ENCODE measurements at regions not wholly inside any gene's neighbourhood (a gene's known extent, or its start where the extent isn't known, plus 50 kb on each side); places are given as distances from the start of the nearest gene placed in this dataset.

DNA sequence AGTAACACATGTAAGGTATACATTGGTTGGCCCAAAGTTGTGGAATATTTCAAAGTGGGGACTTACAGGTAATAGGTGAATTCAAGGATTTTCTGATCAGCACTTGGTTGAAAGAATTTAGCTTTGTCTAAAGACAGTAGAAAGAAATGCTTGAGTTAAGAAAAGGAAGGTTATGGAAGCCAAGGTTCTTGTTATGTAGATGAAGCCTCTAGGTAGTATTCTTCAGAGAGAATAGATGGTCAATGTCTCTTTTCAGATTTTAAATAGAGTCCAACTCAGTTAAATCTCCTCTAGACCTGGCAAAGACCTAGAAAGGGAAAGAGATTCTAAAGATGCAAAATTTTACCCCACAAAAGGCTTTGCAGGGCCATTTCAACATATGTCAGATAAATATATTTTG lies 157.4 kb downstream of the ANKRD30B start:
- Histone ChIP-seq H3K9me3 (ENCODE audit: insufficient read depth, low read length) (no peaks in the 10 kb centered on the region), H2AFZ (ENCODE audit: low read depth, low read length, severe bottlenecking) (no peak overlapping the region), H3K9me2 (replicated peaks; ENCODE audit: insufficient read depth, low read length) (no peaks in the 10 kb centered on the region), H4K20me1 (ENCODE audit: low read depth, low read length) (no peaks in the 10 kb centered on the region), H3K36me3 (ENCODE audit: low read length) (no peaks in the 10 kb centered on the region), H3K79me2 (ENCODE audit: insufficient read depth, low read length) (no peaks in the 10 kb centered on the region), H3K4me3 (ENCODE audit: insufficient read depth, low read length, poor library complexity, severe bottlenecking) (no peak overlapping the region), H3K27me3 (ENCODE audit: low read length) (no peaks in the 10 kb centered on the region), H3K9ac (ENCODE audit: low read length) (no peak overlapping the region), H3K4me2 (ENCODE audit: low read depth, low read length, poor library complexity, severe bottlenecking) (no peak overlapping the region), H3F3A (ENCODE audit: insufficient read depth) (no peaks in the 10 kb centered on the region), H3K27ac (ENCODE audit: low read depth, low read length) (no peak overlapping the region)
- TF ChIP-seq, protein P1, sequence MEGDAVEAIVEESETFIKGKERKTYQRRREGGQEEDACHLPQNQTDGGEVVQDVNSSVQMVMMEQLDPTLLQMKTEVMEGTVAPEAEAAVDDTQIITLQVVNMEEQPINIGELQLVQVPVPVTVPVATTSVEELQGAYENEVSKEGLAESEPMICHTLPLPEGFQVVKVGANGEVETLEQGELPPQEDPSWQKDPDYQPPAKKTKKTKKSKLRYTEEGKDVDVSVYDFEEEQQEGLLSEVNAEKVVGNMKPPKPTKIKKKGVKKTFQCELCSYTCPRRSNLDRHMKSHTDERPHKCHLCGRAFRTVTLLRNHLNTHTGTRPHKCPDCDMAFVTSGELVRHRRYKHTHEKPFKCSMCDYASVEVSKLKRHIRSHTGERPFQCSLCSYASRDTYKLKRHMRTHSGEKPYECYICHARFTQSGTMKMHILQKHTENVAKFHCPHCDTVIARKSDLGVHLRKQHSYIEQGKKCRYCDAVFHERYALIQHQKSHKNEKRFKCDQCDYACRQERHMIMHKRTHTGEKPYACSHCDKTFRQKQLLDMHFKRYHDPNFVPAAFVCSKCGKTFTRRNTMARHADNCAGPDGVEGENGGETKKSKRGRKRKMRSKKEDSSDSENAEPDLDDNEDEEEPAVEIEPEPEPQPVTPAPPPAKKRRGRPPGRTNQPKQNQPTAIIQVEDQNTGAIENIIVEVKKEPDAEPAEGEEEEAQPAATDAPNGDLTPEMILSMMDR (IDR thresholded peaks at IDR 0.05; ENCODE audit: insufficient read depth, low read length, poor library complexity, severe bottlenecking): no peak
- TF ChIP-seq EZH2phosphoT487 (conservative IDR thresholded peaks at IDR 0.05; ENCODE audit: low read length): no peak

- H4K20me1 ChIP-seq (ENCODE audit: low read depth, low read length): no peaks in the 10 kb centered on the region
- no peak for TF ChIP-seq EZH2phosphoT487 (conservative IDR thresholded peaks at IDR 0.05; ENCODE audit: low read length)
- TF ChIP-seq, protein P1 (IDR thresholded peaks at IDR 0.05; ENCODE audit: insufficient read depth, low read length, poor library complexity, severe bottlenecking): no peak
- no peak overlapping the region for H3K9ac ChIP-seq (ENCODE audit: low read length)
- H3K9me3 ChIP-seq (ENCODE audit: insufficient read depth, low read length): no peaks in the 10 kb centered on the region
- H3K9me2 ChIP-seq (replicated peaks; ENCODE audit: insufficient read depth, low read length): no peaks in the 10 kb centered on the region
- no peaks in the 10 kb centered on the region for H3K27me3 ChIP-seq (ENCODE audit: low read length)
- no peak overlapping the region for H2AFZ ChIP-seq (ENCODE audit: low read depth, low read length, severe bottlenecking)
- H3K36me3 ChIP-seq (ENCODE audit: low read length): no peaks in the 10 kb centered on the region
- no peak overlapping the region for H3K27ac ChIP-seq (ENCODE audit: low read depth, low read length)
- no peak overlapping the region for H3K4me2 ChIP-seq (ENCODE audit: low read depth, low read length, poor library complexity, severe bottlenecking)
- H3K4me3 ChIP-seq (ENCODE audit: insufficient read depth, low read length, poor library complexity, severe bottlenecking): no peak overlapping the region
- H3K79me2 ChIP-seq (ENCODE audit: insufficient read depth, low read length): no peaks in the 10 kb centered on the region
- no peaks in the 10 kb centered on the region for H3F3A ChIP-seq (ENCODE audit: insufficient read depth)
Observed at GRCh38 chr18:14905979-14906378, 158.0 kb downstream of the ANKRD30B start.

DNA sequence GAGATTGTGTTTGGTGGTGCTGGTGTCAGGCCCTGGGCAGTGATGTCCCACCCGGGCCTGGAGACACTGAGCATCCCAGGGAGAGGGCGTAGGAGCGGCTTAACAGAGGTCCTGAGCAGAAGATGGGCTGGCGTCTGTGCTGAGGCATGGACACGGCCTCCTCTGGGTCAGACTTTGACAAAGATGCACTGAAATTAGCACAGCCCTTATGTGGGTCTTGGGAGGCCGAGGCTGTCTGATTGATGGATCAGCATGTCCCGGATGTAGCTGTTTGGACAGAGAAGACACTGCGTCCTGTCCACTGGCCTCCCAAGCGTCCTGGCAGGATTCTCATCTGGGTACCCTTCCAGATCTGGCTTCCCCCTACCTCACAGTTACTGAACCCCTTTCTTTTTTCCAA lies 159.4 kb downstream of the ANKRD30B start:
- Histone ChIP-seq H2AFZ (ENCODE audit: low read depth, low read length, severe bottlenecking) (no peak overlapping the region), H3K9me2 (replicated peaks; ENCODE audit: insufficient read depth, low read length) (no peaks in the 10 kb centered on the region), H3K36me3 (ENCODE audit: low read length) (no peaks in the 10 kb centered on the region), H3K4me3 (ENCODE audit: insufficient read depth, low read length, poor library complexity, severe bottlenecking) (no peak overlapping the region), H3F3A (ENCODE audit: insufficient read depth) (no peaks in the 10 kb centered on the region), H3K9me3 (ENCODE audit: insufficient read depth, low read length) (no peaks in the 10 kb centered on the region), H3K79me2 (ENCODE audit: insufficient read depth, low read length) (no peaks in the 10 kb centered on the region), H3K27me3 (ENCODE audit: low read length) (no peaks in the 10 kb centered on the region), H3K9ac (ENCODE audit: low read length) (no peak overlapping the region), H4K20me1 (ENCODE audit: low read depth, low read length) (no peaks in the 10 kb centered on the region), H3K4me2 (ENCODE audit: low read depth, low read length, poor library complexity, severe bottlenecking) (no peak overlapping the region), H3K27ac (ENCODE audit: low read depth, low read length) (no peak overlapping the region)
- TF ChIP-seq EZH2phosphoT487 (conservative IDR thresholded peaks at IDR 0.05; ENCODE audit: low read length): no peak
- TF ChIP-seq, protein P1 (IDR thresholded peaks at IDR 0.05; ENCODE audit: insufficient read depth, low read length, poor library complexity, severe bottlenecking): no peak
